GM12872 (cell line): ENCODE measurements at regions not wholly inside any gene's neighbourhood (a gene's known extent, or its start where the extent isn't known, plus 50 kb on each side); places are given as distances from the start of the nearest gene placed in this dataset.

Experiments used
- TF ChIP-seq, protein P1 (sequence below): IDR thresholded peaks from 3 replicates; pipeline ENCODE4 v1.5.1; 2011; ENCODE audit warnings: low read depth, mild to moderate bottlenecking, low read length, moderate library complexity; ENCODE audit not compliant: insufficient read depth

DNA sequence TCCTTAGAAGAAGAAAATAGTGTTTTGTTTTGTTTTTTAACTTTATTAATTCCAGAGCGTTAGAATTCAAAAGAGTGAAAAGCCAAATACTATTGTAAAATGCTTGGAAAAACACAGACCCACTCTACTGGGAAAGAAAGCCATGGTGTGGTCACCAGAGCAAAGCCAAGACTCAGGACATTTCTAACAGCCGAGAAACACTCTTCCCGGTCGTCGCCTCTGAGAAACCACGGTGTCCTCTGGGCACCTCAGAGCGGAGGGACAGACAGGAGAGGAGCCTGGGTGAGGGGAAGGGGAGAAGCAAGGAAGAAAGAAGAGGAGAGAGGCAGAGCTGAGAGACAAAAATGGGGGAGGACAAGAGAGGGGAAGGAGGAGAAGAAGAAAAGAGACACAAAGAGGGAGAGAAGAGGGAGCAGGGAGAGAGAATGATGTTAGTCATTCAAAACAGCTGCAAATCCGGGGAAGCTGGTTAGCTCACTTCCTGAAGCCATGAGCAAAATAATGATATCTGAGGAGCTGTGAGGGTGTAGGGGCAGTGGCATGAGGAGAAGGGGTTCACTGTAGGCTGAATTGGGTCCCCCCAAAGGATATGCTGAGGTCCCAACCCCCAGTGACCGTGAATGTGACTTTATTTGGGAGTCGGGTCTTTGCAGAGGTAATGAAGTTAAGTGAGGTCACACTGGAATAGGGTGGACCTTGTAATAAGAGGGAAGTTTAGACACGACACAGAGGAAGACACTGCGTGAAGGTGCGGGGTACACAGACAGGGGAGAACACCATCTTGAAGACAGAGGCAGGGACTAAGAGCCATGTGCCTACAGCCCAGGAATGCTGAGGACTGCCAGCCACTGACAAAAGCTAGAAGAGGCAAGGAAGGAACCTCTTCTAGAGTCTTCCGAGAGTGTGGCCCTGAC, 58.2 kb upstream of the DMRTB1 start:
- TF ChIP-seq, protein P1, sequence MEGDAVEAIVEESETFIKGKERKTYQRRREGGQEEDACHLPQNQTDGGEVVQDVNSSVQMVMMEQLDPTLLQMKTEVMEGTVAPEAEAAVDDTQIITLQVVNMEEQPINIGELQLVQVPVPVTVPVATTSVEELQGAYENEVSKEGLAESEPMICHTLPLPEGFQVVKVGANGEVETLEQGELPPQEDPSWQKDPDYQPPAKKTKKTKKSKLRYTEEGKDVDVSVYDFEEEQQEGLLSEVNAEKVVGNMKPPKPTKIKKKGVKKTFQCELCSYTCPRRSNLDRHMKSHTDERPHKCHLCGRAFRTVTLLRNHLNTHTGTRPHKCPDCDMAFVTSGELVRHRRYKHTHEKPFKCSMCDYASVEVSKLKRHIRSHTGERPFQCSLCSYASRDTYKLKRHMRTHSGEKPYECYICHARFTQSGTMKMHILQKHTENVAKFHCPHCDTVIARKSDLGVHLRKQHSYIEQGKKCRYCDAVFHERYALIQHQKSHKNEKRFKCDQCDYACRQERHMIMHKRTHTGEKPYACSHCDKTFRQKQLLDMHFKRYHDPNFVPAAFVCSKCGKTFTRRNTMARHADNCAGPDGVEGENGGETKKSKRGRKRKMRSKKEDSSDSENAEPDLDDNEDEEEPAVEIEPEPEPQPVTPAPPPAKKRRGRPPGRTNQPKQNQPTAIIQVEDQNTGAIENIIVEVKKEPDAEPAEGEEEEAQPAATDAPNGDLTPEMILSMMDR, result no peak

- TF ChIP-seq, protein P1, result no peak
Measured at GRCh38 chr1:53401813-53402745, 57.1 kb upstream of the DMRTB1 start.

- TF ChIP-seq, protein P1, result no peak
Measured at GRCh38 chr1:53402891-53403655, 56.1 kb upstream of the DMRTB1 start.

GRCh38 chr1:53405737-53406136, 53.5 kb upstream of the DMRTB1 start:
- TF ChIP-seq, protein P1, result no peak

DNA sequence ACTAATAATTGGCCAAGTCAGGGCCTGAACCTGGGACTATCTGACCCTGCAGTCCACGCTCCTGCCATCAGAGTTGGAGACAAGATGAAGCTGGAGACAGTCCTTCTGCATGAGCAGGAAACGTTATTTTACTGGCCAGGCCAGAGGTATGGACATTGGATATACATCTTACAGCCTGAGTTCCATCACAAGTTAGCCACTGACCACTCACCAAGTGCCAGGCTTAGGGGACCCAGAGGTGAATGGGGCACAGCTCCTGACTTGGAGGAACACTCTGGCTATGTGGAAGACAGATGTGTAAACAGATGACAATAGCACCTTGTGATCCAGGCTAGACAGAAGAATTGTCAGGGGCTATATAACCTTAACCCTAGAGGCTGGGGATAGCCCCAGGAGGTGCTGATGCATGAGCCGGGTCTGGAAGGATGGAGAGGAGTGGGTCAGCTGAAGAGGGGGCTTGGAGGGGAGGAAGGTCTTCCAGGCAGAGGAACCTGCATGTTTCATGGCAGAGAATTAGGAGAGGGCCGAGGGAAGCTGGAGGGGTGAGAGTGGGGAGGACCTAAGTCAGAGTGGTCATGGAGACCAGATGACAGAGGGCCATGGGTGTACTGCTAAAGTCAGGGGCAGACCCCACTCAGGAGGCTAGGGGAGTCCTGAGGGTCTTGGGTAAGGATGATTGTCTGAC, 52.5 kb upstream of the DMRTB1 start:
- TF ChIP-seq, protein P1, result no peak

- TF ChIP-seq, protein P1, result no peak
Measured at GRCh38 chr1:53408013-53408754, 51.0 kb upstream of the DMRTB1 start.
